HTR-8/SVneo (cell line): ENCODE measurements at regions not wholly inside any gene's neighbourhood (a gene's known extent, or its start where the extent isn't known, plus 50 kb on each side); places are given as distances from the start of the nearest gene placed in this dataset.

ENCODE experiments used
- DNase-seq: peaks from one replicate; pipeline ENCODE4 v3.0.0; 2011; ENCODE audit warnings: low spot score, mixed read lengths; ENCODE audit not compliant: insufficient read length
- FAIRE-seq: peaks from 2 replicates; lab custom pipeline; 2011; peaks lifted over from hg19 to GRCh38; lab: Jason Lieb, UNC

DNA sequence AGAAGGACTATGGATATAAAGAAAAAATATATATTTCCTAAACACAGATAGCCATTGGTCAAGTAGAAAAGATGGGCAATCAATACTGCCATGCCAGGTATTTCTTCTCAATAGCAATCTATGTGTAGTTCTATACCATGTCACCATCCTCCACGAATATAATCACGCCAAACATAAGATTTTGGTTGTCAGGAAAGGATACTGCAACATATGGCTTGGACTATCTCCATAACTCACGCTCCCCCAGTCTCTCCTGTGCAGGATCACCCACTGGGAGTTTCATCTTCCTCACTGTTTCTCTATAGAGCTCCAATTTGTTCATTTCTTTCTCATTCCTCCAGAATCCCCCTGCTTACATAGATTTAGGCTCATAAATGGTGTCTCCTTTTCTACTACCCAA is 462.9 kb upstream of the KCNMB2 start:
- no peak for FAIRE-seq
- no peak for DNase-seq

DNA sequence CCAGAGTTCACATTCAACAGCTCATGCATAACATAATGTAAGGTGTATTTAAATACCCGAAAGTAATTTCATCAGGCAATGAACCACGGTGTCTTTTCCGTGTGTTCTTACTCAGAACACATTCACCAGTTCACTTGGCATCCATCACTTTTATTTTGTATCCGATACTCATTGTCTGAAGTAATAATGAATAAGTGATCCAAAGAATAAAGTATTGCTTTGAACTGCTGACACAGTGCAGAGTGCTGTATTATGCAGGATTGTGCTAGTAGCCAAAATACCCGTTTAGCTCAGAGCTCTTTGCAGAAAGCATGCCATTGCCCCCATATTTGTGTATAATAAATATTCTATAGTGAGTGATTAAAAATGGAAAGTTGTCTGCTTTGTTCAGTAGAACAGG is 460.9 kb upstream of the KCNMB2 start:
- FAIRE-seq (no peak), DNase-seq (no peak)

GRCh38 chr3:178078953-178079352 is 457.3 kb upstream of the KCNMB2 start:
- FAIRE-seq: no peak
- no peak for DNase-seq

GRCh38 chr3:178079966-178080365 is 456.3 kb upstream of the KCNMB2 start:
- no peak for FAIRE-seq
- no peak for DNase-seq

- DNase-seq (no peak), FAIRE-seq (no peak)
These were observed 453.8 kb upstream of the KCNMB2 start for GRCh38 chr3:178082326-178082906.

- FAIRE-seq: no peak
- no peak for DNase-seq
These were observed 452.1 kb upstream of the KCNMB2 start for GRCh38 chr3:178083906-178084866.

DNA sequence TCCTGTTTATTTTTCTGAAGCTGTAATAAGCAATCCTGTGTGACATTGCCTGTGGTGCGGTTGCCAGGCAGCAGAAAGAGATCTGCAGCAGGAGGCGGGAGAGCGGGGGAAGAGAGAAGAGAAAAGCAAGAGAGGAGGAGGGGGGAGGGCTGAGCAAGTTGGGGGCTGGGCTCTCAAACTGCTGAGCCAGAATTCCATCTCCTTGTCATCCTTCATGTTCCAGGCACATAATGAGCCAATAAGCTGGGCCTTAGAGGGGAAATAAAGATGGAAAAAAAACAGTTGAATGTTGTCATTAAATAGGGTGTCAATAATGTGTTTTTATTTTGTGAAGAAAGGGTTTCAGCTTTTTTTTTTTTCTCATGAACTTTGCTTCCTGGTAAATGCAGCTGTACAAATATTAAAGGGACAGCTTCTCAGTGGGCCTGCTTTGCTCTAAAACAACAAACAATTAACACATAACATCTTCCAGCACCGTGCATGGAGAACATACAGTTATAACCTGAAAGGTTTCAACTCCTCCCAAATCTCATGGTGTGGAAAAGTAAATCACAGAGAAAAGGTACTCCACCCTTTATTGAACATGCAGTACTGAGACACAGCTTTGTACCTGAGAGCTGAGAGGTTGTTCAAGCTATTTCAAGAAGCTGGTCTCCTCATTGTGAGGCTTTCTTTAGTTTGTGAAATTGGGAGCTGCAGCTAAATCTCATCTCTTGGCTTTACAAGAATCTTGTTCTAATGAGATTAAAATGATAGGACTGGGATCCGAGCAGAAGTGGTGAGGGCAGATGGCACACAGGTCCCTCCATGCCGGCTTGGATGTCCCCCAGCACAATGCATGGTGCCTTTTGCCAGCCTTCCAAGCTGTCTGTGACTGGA is 451.1 kb upstream of the KCNMB2 start:
- FAIRE-seq: no peak
- DNase-seq: no peak

DNA sequence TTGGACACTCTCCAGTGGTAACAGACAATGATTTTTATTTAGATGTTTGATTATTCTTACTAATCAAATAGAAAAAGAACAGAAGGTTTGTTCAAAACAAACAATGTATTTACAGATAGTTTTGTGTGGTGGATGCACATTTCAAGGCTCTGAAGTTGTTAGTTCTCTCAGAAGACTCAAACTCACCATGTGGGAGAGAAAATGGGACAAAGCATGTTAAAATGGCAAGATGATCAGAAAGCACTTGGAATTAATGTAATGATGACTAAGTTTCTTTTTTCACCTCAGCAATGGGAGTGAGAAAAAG is 450.5 kb upstream of the KCNMB2 start:
- FAIRE-seq: no peak

DNA sequence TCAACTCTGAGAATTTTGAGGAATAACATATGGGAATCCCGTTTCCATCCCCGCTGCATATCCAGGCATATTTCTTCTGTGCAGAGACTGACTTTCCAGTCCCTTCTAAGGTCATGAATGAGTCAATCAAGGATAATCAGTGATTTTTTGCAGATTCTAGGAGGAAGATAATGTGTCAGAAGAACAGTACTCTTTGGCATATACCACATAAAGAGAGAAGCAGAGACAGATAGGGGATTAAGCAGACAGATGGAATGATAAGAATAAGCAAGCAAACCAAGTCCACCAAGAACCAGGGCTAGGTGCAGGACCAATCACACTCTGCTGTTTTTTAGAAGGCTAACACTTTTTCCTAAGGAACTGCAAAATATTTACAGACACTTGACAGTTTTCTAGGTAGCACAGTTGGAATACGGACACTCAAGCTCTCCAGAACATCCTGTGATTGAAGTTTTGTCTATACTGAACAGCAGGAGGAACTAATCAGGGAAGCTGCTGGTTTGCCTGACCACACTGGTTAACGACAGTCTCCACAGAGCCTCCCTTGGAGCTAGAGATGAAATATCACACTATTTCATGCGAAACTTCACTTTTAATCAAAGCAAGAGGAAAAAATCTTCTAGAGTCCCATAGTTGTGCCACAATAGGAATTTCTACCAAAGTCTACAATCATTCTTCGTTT is 450.0 kb upstream of the KCNMB2 start:
- FAIRE-seq (no peak), DNase-seq (no peak)

More for the DNA sequence above, 450.5 kb upstream of the KCNMB2 start:
- DNase-seq: no peak

DNA sequence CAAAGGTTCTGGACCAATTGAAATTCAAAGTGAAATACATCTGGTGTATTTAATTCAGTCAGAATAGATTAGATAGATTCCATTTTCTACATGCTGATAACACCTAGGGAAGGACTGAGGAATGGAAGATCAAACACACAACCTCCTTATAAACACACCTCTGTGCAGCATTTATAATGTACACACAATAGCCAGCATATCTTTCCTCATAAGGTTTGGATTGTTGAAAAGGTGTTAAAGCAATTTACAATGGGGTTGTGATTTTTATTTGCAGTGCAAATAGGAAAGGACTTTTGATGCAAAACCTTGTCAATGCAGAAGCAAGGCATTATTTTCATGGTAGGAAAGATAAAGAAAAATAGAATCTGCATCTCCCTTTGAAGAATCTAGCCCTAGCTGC is 448.9 kb upstream of the KCNMB2 start:
- DNase-seq (no peak), FAIRE-seq (no peak)

GRCh38 chr3:178088963-178089362 is 447.3 kb upstream of the KCNMB2 start:
- no peak for FAIRE-seq
- no peak for DNase-seq

DNA sequence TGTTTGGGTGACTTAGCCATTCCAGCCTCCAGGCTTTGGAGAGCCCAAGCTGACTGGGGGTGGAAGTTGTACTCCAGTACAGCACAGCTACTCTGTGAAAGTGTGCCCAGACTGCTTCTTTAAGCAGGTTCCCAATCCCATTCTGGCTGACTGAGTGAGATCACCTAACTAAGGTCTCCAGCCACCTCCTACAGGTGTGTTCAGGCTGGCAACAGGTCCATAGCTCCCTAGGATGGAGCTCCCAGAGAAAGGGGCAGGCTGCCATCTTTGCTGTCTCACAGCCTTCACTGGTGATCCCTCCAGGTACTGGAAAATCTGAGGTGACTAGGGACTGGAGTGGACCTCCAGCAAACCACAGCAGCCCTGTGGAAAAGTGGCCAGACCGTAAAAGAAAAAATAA is 445.3 kb upstream of the KCNMB2 start:
- no peak for DNase-seq
- peak; percentile 20 for FAIRE-seq

- DNase-seq: no peak
- no peak for FAIRE-seq
These were observed 440.7 kb upstream of the KCNMB2 start for GRCh38 chr3:178095522-178095921.

- DNase-seq: no peak
- no peak for FAIRE-seq
These were observed 439.3 kb upstream of the KCNMB2 start for GRCh38 chr3:178096955-178097354.

GRCh38 chr3:178097576-178097975 is 438.7 kb upstream of the KCNMB2 start:
- FAIRE-seq (no peak), DNase-seq (no peak)

- no peak for FAIRE-seq
- DNase-seq: no peak
These were observed 437.0 kb upstream of the KCNMB2 start for GRCh38 chr3:178099274-178099673.

DNA sequence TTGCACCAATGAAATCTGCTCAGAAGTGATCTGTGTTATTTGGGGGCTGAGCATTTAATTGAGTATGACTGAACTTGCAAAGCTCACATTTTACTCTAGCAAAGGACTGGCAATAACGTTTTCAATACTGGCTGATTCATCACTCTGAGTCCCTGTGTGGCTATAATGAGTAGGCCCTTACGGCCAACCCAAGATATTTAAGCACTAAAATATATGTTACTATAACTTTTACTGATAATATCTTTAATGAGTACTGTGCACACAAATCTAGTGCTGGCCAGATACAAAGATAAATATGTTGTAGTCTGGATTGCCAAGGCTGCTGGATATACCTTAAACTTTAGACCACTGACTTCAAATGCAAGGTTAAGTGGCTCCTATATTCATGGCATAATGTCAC is 436.4 kb upstream of the KCNMB2 start:
- DNase-seq (no peak), FAIRE-seq (no peak)

DNA sequence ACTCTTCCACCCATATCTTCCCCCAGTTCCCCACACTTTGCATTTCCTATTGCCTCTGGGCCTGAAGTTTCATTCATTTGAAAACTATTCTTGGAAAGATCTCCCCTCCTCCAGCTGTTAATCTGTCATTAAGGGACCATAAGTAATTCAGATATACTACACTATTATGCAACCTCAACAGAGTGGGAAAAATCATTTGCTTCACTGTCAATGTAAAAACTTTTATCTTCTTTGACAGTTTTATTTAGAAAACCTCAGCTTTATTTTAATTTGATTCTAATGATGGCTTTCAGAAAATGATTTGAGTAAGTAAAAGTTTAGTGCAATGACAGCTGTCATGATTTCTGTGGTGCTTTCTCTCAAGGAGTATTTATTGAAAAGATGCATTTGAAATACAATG is 435.3 kb upstream of the KCNMB2 start:
- DNase-seq: no peak

GRCh38 chr3:178103140-178103539 is 433.1 kb upstream of the KCNMB2 start:
- FAIRE-seq (no peak), DNase-seq (no peak)

More for the DNA sequence above, 435.3 kb upstream of the KCNMB2 start:
- no peak for FAIRE-seq

GRCh38 chr3:178107804-178108203 is 428.4 kb upstream of the KCNMB2 start:
- no peak for FAIRE-seq
- DNase-seq: no peak
